ENCODE measurements at regions not wholly inside any gene's neighbourhood (a gene's known extent, or its start where the extent isn't known, plus 50 kb on each side); places are given as distances from the start of the nearest gene placed in this dataset.

- DNase-seq = no peak
- no peak for TF ChIP-seq POLR2A (IDR thresholded peaks at IDR 0.05; ENCODE audit: low read length)
- TF ChIP-seq GATA1 (IDR thresholded peaks at IDR 0.05; ENCODE audit: low read depth, low read length) = no peak
These were observed 70.3 kb upstream of the PAK5 start for GRCh38 chr20:9909167-9909566.

- TF ChIP-seq GATA1 (IDR thresholded peaks at IDR 0.05; ENCODE audit: low read depth, low read length) (no peak), POLR2A (IDR thresholded peaks at IDR 0.05; ENCODE audit: low read length) (no peak)
- DNase-seq = peak; percentile 1 to 6
These were observed 64.3 kb upstream of the PAK5 start for GRCh38 chr20:9903048-9903655.

- DNase-seq = no peak
- TF ChIP-seq POLR2A (IDR thresholded peaks at IDR 0.05; ENCODE audit: low read length) (no peak), GATA1 (IDR thresholded peaks at IDR 0.05; ENCODE audit: low read depth, low read length) (no peak)
These were observed 50.5 kb upstream of the PAK5 start for GRCh38 chr20:9889270-9889981.

Data from erythroblast (primary cell).